ENCODE measurements at regions not wholly inside any gene's neighbourhood (a gene's known extent, or its start where the extent isn't known, plus 50 kb on each side); places are given as distances from the start of the nearest gene placed in this dataset.

- no peak for DNase-seq (ENCODE audit: low read depth)
These were observed 51.4 kb upstream of the CISTR start for GRCh38 chr12:53803194-53803593.

- no peak for DNase-seq (ENCODE audit: low read depth)
These were observed 51.9 kb upstream of the CISTR start for GRCh38 chr12:53803703-53804102.

DNA sequence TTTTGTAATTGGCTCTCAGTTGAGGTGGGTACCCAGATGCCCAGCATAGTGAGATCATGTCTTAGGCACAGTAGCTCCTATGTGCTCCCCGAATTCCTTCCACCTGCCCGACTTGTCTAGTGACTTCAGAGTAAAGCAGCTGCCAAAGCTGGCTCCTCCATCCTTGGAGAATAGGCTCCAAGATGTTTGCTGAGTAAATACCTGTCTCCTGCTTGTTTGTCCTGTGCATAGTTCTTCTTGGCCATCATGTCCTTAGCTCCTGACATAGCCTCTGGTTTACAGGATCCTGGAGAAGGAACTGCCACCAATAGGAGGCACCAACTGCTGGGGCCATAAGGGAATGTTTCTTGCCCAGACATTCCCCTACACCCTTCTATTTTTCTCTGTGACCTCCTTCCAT is 52.6 kb upstream of the CISTR start:
- DNase-seq (ENCODE audit: low read depth): no peak

- no peak for DNase-seq (ENCODE audit: low read depth)
These were observed 53.3 kb upstream of the CISTR start for GRCh38 chr12:53805067-53805466.

GRCh38 chr12:53805791-53806190 is 54.0 kb upstream of the CISTR start:
- no peak for DNase-seq (ENCODE audit: low read depth)

DNA sequence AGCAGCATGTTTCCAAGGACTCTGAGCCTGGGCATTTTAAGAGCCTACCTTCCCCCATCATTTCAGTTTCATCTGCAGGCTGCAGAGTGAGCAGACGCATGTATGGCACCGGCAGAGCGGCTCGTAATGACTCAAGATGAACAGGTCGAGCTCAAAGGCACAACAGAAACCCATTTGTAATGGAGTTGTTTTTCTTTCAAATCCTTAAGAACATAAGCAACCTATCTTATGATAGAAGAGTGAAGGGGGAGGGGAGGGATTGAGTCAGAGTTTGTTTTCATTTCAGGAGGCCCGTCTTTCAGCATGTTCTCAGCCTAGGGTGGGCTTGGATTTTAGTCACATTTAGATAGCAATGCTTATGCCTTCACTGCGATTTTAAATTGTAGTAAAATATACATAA is 54.9 kb upstream of the CISTR start:
- DNase-seq (ENCODE audit: low read depth): no peak

- DNase-seq (ENCODE audit: low read depth): no peak
These were observed 55.6 kb upstream of the CISTR start for GRCh38 chr12:53807322-53807860.

- no peak for DNase-seq (ENCODE audit: low read depth)
These were observed 56.4 kb upstream of the CISTR start for GRCh38 chr12:53808023-53808705.

DNA sequence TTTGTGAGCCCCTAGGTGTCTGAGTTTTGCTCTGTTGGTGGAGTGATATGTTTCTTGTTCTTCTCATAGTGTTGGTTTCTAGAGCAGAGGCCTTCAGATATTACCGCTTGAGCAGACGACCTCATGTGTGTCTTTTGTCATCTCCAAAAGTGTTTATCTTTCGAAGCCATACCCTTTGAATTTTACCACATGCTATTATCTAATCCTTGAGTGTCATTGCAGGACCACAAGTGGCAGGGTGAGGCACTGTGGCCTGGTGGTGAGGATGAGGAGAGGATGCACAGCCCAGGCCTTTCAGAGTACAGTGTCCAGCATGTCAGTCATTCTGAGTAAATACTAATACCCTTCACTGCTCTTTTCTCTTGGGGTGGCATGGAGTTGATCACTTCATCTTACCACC is 57.2 kb upstream of the CISTR start:
- DNase-seq (ENCODE audit: low read depth): no peak

- DNase-seq (ENCODE audit: low read depth): no peak
These were observed 59.2 kb upstream of the CISTR start for GRCh38 chr12:53810950-53811349.

- no peak for DNase-seq (ENCODE audit: low read depth)
These were observed 59.8 kb upstream of the CISTR start for GRCh38 chr12:53811606-53812005.

GRCh38 chr12:53816360-53817020 is 64.7 kb upstream of the CISTR start:
- DNase-seq (ENCODE audit: low read depth): no peak

DNA sequence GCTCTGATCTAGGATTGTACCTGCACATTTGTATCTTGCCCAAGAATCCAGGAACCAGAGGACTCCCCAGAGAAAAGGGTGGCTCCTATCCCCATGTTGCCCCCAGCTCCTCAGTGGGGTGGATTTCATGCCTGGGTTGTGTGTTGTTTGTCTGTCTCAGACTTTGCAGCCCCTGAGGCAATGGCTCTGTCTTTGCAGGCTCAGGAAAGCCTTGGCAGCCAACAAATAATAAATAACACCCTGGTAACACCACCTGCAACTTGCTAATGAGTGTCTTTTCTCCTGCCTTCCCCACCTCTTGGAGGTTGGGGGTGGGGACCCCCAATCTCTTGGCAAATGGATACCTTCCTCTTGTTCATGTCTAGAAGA is 65.2 kb upstream of the CISTR start:
- DNase-seq (ENCODE audit: low read depth): no peak

DNA sequence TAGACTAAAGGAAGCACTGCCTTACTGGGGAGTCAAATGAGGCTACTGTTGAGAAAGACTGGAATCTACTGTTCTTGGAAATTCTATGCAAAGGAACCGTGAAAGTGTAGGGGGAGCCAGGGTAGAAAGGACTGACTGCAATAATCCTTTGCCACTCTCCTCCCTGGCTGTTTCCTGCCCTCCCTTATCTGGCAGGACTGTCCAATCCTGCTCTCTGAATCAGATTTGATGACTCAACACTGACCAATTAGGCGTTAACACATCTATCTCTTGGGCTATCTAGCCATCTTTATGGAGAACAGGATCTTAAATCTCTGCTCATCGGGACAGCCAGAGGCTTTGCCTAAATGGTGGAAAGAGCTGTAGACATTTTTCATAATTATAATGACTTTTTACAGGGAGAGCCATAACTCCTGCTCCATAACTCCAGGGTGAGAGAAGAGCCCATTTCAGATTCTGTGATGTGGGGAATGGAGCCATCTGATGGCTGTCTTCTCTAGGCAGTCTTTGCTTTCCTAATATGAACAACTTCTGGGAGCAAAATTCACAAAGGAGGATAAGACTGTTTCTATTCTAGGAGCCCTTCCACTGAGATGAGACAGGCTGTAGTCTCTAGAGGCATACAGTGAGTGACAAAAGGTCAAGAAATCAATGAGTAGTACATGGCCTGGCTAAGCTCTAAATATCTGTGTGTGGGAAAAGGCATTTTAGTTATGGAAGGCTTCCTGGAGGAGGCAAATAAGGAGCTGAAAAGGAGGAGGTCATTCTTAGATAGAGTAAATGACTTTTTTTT is 68.9 kb upstream of the CISTR start:
- DNase-seq (ENCODE audit: low read depth): peak; percentile 67

- DNase-seq (ENCODE audit: low read depth): no peak
These were observed 72.4 kb upstream of the CISTR start for GRCh38 chr12:53824001-53824712.

- DNase-seq (ENCODE audit: low read depth): peak; percentile 55
These were observed 73.7 kb upstream of the CISTR start for GRCh38 chr12:53825246-53826081.

GRCh38 chr12:53827306-53827705 is 75.5 kb upstream of the CISTR start:
- DNase-seq (ENCODE audit: low read depth): no peak

- DNase-seq (ENCODE audit: low read depth): no peak
These were observed 76.8 kb upstream of the CISTR start for GRCh38 chr12:53828598-53828997.

- DNase-seq (ENCODE audit: low read depth): no peak
These were observed 77.5 kb upstream of the CISTR start for GRCh38 chr12:53829130-53829819.

- DNase-seq (ENCODE audit: low read depth): no peak
These were observed 78.9 kb upstream of the CISTR start for GRCh38 chr12:53830631-53831030.
